Amniotic stem cell (primary cell): ENCODE measurements at regions not wholly inside any gene's neighbourhood (a gene's known extent, or its start where the extent isn't known, plus 50 kb on each side); places are given as distances from the start of the nearest gene placed in this dataset.

Experiments used
- DNase-seq: peaks from one replicate; lab custom pipeline; 2025; lab: John Stamatoyannopoulos, UW

DNA sequence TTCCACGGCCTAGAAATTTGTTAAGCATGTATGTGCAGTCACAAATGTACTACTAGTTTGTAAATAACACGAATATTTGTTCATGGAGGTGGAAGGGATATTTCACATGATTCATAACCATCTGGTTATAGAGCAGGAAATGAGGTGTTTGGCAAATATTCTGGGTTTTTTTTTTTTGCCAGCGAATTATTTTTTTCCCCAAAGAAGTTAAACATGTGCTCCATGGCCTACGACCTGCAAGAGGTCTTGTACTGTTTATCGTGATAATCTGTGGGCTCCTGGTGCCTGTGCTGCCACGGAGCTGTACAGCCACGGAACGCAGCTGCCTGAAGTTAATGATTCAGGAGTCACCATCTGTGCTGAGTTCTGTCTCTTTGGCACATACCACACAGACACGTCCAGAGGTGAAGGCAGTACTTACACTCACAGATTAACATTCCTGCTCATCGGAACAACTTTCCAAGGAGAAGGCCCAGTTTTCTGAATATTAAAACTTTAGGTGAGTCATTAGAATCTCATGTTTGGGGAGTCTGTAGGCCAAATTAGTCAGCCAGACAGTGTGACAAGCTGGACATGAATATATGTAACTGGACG is 156.3 kb downstream of the TMX1 start:
- DNase-seq = peak; percentile 70

DNA sequence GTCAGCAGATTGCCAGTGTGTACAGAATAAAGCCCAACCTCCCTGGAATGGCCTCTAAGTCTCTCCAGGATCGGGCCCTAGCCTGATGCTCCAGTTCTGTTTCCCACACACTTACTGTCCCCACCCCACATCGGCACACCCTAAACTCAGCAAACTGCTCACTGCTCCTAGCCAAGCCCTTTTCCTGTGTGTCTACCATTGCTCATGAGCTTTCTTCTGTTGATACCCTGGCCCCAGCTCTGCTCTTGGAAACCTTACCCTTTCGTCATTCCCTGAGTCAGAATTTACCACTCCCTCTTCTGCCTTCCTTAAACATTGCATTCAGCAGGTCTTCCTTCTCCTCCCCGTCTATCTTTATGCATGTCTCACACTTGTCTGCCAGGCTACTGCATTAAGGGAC is 158.9 kb downstream of the TMX1 start:
- peak; percentile 15 for DNase-seq

DNA sequence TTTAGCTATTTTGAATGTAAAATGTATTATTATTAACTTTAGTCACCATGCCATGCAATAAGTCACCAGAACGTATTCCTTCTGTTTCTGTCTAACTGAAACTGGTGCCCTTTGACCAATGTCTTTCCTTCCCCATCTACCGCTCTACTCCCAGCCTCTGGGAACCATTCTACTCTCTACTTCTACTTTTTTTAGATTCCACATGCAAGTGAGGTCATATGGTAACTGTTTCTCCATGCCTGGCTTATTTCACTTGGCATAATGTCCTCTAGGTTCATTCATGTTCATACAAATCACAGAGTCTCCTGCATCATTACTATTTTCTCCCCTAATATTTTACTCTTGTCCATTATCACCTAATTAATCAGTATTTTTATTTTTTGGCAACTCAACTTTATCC is 160.1 kb downstream of the TMX1 start:
- DNase-seq = no peak

DNA sequence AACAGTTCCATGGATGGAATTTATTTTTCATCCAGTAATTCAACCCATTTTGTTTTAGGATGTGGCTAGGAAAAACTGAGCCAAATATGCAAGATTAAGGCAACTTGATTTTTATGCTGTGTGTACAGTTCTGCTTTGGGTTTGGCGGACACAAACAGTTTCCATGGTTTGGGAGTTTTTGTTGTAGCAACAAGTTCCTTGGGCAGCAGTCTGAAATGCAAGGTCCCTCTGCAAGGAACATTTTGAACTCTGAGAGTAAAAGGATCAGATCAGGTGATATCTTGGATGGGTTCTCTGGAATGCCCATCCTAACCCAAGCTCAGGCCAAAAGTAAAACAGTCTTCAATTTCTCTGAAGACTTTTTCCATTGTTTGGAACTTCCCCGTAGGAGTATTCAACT is 161.2 kb downstream of the TMX1 start:
- no peak for DNase-seq

DNA sequence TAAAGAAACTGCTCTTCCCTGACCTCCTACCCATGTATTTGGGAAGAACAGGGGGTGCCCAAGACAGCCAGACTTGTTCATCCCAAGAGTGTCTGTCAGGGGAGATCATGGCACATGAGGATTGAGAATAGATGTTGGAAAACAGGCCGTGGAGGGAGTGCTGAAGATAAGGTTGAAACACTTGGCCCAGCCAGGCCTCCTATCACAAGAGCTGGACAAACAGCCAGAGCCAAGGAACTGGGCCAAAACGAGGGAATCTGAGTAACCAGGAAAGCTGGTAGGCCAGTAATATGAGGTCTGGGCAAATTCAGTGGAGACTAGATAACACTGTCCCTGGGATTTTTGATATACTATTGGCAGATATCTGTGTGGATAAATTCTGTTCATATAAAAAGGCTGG is 161.7 kb downstream of the TMX1 start:
- no peak for DNase-seq

DNA sequence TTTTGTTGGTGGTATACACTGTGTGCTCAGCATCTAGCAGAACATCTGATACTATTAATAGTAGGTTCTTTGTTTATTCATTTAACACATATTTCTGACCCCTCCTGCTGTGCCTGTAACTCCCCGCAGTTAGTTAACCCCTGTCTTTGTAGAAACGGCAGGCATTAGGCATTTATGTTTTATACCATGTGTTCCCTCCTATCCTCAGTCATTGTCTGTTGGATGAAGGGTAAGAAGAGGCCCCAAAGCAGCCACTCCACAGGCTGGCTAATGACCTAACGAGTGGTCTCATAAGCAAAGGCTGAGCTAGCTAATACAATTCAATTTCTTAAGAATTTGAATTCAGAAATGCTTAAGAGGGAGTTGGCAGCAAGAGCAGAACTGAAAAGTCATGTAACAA is 170.8 kb downstream of the TMX1 start:
- no peak for DNase-seq

DNA sequence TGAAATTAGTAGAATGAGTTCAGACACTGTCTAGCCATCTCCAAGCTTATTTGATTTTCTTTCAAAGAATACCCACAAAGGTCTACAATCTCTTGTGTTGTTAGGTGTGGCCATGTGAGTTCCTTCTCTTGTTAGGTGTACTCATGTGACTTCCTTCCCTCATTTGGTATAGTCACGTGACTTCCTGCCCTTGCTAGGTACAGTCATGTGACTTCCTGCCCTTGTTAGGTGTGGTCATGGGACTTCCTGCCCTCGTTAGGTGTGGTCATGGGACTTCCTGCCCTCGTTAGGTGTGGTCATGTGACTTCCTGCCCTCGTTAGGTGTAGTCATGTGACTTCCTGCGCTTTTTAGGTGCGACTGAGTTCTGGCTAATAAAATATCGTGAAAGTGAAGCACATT is 179.6 kb downstream of the TMX1 start:
- DNase-seq = no peak

DNA sequence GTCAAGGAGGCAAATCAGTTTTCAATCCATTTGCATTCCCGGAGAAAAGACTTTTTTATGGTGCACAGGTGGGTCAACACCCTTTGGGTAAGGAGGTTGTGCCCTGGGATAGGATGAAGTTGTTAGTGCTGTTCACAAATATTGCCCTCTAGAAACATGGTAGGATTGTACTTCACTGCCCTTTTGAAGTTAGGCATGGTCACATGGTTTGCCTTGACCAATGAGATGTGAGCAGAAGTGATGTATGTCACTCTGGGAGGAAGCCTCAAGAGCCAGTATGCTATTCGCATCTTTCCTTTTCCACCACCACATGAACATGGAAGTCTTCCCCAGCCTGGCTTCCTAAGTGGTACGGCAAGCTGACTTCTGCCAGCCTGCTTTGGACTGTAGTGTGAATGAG is 182.7 kb downstream of the TMX1 start:
- DNase-seq = no peak

DNA sequence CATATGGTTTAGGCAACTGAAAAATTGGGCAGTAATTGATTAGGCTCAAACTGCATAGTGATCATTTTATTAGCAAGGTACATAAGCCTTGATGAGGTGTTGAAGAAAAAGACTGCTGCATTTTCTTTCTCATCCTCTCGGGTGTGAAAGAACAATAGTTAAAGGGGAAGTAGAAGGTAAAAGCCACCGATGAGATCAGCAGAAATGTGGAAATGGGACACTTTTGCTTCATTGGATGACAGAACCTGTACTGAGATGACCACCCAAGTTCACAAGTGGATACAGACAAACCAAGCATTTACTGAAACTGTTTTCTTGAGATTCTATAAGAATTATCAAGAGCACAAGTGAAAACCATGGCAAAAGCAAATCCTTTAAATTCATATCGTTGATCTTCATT is 184.0 kb downstream of the TMX1 start:
- DNase-seq = no peak

DNA sequence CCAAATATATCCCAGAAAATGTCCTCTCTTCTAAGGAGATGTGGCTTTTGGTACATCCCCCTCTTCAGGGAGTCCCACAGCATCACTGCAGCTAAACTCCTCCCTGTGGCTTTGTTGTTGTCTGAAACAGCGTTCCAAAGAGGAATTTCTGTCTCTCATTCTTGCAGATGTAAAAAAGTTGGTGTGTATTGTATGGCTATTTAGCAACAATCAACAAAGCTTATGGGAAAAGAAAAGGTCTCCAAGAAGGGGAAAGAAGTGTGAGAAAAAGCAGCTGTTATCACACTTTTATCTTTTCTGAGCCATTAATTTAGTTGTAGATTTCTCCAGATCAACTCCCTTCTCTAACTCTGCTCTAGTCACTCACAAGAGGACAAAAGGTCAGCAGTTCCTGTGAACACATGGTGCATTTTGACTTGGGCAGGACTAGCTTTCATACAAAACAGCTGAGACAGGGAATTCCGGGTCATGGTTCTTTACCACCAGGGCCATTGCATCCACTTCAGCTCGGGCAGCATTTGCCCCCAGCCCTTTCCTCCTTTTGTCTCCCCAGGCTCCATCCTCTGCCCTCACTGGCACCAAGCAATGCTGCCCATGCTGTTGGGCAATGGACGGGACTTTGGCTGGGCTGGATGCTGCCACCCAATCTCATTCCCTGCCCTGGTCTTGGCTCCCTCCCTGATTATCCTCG is 184.7 kb downstream of the TMX1 start:
- no peak for DNase-seq

DNA sequence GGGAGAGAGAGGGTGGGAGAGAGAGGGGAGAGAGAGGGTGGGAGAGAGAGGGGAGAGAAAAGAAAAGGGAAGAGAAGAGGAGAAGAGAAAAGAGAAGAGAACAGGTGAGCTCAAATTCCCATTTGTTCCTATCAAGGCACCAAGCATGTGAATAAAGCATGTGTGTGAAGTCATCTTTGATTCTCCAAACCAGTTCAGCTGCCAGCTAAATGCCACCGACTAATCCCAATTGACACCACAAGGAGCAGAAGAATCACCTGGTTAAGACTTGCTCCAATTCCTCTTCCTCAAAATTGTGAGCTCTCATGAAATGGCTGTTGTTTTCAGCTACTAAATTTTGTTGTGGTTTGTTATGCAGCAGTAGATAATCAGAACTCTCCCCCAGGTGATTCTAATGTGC is 188.9 kb downstream of the TMX1 start:
- DNase-seq = no peak

DNA sequence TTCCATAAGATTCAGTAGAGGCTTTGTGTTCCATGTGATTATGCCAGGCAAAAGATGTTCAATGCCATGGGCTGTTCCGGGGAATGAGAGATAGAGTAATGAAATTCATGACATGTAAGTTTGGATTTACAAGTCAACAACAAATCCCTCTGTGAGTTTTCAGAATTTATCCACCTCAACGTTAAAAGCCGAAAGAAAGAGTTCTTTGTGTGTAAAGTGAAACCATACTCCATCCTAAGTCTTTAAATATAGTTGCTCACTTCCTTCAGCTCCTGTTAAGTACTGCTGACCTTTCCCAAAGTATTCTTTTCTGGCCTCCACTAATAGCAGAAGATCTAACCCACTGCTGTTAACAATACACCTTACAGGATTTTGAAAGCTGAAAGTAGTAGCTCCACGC is 190.0 kb downstream of the TMX1 start:
- DNase-seq = no peak

DNA sequence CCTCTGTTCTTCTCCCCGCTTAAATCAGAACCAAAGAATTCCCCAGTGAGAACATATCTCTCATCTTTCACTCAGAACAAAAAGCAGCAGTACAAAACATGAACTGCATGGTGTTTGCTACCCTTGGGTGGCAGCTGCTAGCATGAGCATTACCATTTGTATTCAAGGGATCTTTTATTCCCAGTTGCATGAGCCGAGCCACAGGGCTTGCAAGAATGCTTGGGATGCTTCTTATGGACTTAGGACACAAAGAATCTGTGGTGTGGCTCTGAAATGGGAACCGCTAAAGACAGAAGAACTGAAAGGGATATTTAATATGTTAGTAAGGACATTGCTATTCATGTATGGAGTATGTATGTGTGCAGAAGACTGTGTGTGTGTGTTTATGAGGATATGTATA is 190.6 kb downstream of the TMX1 start:
- no peak for DNase-seq

DNA sequence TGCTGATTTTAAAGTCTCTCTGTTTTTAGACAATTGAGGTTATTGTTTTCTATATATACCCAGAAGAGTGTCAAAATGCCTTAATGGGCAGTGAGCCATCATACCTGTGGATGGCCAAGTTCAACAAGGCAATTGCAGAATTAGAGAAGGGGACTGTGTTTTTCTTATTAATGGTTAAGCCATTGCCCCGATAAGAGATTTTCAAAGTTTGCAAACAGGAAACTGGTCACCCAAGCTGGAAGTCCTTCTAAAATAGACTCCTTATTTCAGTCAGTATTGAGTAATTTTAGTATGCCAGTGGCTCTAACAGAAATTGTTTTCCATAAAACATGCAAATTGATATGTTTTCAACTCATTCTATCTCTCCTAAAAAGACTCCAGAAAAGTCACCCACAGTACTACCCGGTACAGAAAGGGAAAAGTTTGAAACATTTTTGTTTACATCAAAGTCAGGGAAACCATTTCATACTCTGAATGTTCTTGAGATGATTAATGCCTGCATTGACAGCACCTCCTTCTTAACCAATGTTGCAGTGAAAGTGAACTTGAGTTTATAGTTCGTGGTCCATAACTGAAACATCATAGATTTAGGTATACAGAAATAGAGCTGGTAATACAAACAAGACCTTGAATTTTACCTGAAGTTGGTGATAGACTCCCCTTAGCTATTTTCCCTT is 191.1 kb downstream of the TMX1 start:
- no peak for DNase-seq

DNA sequence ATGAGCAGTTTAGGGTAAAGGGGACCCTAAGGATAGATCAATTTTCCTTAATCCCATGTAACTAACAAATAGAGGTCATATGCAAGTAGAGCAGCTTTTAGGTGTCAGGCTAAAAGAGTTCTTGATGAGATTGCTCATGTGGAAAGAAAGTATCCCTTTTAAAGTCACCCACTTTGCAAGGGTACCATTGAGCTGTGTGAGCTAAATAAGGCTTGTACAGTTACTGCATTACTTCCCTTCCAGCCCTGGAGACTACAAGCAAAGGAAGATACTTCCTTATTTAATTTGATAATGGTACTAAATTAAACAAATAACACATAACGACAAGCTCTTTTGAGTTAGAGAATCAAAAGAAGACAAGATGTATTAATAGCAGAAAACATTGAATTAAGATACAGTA is 191.7 kb downstream of the TMX1 start:
- no peak for DNase-seq

DNA sequence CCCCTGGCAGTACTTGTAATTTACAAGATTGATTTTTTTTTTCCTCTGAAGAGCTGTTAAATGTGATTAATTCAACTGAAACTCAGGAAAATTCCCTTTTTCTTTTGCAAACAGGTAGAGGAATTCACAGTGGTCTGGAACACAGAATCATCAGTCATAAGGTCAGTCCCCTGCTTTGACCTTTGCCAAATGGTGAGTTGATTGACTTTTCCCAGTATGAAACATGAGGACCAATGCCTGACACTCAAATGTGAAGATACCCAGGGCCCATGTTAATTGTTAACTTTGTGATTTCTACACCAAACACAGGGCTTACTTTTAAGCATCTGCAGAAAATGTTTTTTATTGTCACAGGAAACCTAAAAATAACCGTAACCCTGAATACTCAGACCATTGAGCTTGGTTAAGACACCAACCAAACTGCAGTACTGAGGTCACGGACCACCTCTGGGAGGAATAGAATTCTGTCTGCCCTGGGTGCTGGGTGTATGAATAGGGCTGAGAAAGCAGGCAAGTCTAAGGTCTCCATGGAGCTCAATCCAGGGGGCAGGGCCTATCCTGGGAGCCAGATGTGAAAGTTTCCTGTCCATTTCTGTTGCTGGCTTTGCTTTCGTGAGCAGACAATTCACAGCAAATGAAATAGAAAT is 192.4 kb downstream of the TMX1 start:
- DNase-seq = no peak

DNA sequence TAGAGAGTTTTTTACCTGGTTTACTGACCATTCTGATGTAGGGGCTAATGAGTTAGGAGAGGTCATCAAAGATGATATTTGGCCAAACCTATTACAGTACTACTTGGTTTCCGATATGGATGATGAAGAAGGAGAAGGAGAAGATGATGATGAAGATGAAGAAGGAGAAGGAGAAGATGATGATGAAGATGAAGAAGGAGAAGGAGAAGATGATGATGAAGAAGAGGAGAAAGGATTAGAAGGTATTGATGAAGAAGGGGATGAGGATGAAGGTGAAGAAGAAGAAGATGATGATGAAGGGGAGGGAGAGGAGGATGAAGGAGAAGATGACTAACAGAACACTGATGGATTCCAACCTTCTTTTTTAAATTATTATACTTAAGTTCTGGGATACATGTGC is 196.6 kb downstream of the TMX1 start:
- DNase-seq = no peak

DNA sequence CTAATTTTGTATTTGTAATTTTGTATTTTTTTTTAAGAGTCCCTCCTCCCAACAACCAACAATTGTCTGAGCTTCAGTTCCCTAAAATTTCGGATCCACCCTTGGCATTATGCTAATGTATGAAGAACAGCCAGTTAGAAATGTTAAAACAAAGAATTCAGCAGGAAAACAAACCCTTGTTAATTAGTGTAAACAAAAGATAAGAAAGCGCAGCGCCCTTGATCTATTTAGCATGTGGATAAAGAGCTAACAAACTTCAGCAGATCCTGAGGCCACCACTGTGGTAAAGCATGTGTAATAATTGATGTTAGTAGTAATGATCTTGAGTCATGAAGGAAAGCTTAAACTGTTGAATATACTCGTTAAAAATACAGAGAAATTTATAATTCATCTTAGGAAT is 199.8 kb downstream of the TMX1 start:
- no peak for DNase-seq

DNA sequence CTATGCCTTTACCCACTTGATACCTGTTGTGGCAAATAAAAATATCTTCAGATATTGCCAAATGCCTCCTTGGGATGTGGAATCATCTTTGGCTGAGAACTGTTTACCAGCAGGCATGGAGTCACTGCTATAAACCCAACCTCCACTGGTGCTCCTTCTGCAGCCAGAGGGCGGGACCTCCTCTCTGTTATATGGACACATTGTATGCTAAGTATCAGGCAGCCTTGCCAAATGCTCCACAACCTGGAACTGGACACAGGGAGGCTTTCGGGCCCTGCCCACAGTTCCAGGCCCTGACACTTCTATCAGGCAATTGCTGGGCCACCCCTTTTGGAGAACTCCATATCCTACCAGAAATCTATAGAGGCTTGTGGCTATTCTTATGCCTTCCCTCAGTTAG is 201.0 kb downstream of the TMX1 start:
- no peak for DNase-seq

DNA sequence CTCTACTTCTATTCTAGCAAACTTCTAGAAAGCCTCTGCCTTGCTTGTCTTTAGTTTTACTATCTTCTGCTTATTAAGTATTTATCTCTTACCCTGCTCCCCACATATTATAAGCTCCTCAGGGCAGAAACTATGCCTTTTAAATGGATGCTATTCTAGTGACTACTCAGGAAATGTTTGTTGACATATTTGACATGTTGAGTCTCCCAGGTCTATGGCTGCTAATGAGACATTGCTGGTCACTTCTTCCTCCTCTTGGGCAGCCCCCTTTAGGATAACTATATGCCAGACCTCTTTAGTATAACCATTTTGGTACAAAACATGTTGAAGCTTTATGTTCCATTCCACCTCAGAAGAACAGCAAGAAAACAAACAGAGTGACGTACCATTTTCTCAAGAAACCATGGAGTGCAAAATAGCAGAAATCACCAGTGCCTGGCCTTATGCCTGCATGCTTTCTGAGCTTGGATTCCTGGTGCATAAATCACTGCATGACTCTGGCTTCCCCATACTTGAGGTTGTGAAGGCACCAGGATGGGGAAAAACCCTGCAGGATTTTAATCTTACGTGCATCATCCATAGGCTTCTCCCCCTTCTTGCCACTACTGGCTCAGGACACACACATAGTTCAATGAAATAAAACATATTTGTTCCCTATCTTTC is 202.6 kb downstream of the TMX1 start:
- DNase-seq = peak; percentile 88

DNA sequence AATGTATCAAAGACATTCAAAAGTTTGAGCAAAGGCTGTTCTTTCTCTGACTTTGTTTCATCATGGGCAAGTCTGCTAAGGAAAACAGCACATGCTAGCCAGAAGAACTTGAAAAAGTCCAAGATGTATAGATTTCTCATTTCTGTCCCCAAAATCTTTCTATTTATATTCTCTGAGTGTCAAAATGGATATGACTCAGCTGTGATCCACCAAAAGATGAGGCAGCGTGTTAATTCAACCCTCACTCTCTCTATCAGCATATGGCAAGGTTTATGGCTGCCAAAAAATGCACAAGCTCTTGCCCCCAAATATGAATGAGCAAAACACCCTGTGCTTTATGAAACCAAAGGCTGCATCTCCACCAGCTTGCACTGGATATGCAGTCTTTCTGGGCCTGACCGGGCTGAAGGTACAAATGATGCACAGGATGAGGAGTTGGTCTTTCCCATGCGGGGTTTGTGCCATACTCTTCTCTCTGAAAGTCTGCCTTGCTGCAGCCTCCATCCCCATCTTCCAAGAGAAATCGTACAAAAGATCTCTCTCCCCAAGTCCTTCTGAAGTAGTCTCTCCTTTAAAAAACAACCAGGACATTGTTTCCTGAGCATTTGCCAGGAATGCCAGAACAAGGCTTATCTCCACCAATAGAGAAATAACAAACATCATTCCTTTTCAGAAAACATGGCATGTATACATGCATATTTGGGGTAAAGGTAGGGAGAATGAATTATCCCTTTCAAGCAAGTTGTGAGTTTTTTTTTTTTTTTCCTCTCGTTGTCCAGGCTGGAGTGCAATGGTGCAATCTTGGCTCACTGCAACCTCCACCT is 203.4 kb downstream of the TMX1 start:
- DNase-seq = no peak
